Neural cell (in vitro differentiated cells): ENCODE measurements at regions not wholly inside any gene's neighbourhood (a gene's known extent, or its start where the extent isn't known, plus 50 kb on each side); places are given as distances from the start of the nearest gene placed in this dataset.

Experiments
- H2AFZ ChIP-seq: fragments of 200-600, 300-800 bp; sonication (generic), shearing (Covaris generic); 2 replicates; pipeline ENCODE4 v1.6.0; 2014; ENCODE audit warnings: low read depth, mild to moderate bottlenecking, antibody characterized with exemption, low read length, moderate library complexity
- H3F3A ChIP-seq: fragments of 200-600 bp; shearing (Covaris generic); 2 replicates; pipeline ENCODE4 v1.6.1; 2016; ENCODE audit warnings: mild to moderate bottlenecking, moderate library complexity, mixed read lengths, antibody characterized with exemption, low read length; ENCODE audit not compliant: insufficient read depth, poor library complexity, severe bottlenecking
- H3K27ac ChIP-seq: fragments of 200-600, 300-800 bp; sonication (generic), shearing (Covaris generic); 2 replicates; pipeline ENCODE4 v1.5.1; 2014; ENCODE audit warnings: mild to moderate bottlenecking, low read length, moderate library complexity
- H3K27me3 ChIP-seq: fragments of 300-800, 200-600 bp; sonication (generic), shearing (Covaris generic); 2 replicates; pipeline ENCODE4 v1.6.0; 2014; ENCODE audit warnings: mild to moderate bottlenecking, low read depth, low read length, moderate library complexity; ENCODE audit not compliant: insufficient read depth
- H3K36me3 ChIP-seq: fragments of 300-800, 200-600 bp; sonication (generic), shearing (Covaris generic); 2 replicates; pipeline ENCODE4 v1.5.1; 2014; ENCODE audit warnings: mild to moderate bottlenecking, antibody characterized with exemption, low read length, moderate library complexity; ENCODE audit not compliant: insufficient read depth
- H3K4me2 ChIP-seq: fragments of 300-800, 200-600 bp; sonication (generic), shearing (Covaris generic); 2 replicates; pipeline ENCODE4 v1.6.0; 2014; ENCODE audit warnings: mild to moderate bottlenecking, low read length
- H3K4me3 ChIP-seq: fragments of 300-800, 200-600 bp; sonication (generic), shearing (Covaris generic); 2 replicates; pipeline ENCODE4 v1.5.1; 2014; ENCODE audit warnings: mild to moderate bottlenecking, low read length, moderate library complexity
- H3K79me2 ChIP-seq: fragments of 200-600 bp; shearing (Covaris generic); replicated peaks from 2 replicates; pipeline ENCODE4 v1.6.0; 2014; ENCODE audit warnings: mild to moderate bottlenecking, low read length, moderate library complexity; ENCODE audit not compliant: insufficient read depth
- H3K9ac ChIP-seq: fragments of 300-800, 200-600 bp; sonication (generic), shearing (Covaris generic); 2 replicates; pipeline ENCODE4 v1.6.1; 2016; ENCODE audit warnings: mild to moderate bottlenecking, low read length, mixed read lengths
- H3K9me2 ChIP-seq: fragments of 200-600 bp; shearing (Covaris generic); 2 replicates; pipeline ENCODE4 v1.6.1; 2016; ENCODE audit warnings: mild to moderate bottlenecking, low read length, mixed read lengths; ENCODE audit not compliant: insufficient read depth
- H3K9me3 ChIP-seq: fragments of 200-600, 300-800 bp; sonication (generic), shearing (Covaris generic); 2 replicates; pipeline ENCODE4 v1.6.1; 2016; ENCODE audit warnings: mild to moderate bottlenecking, mixed run types, low read length, moderate library complexity, mixed read lengths
- H4K20me1 ChIP-seq: fragments of 200-600 bp; shearing (Covaris generic); 2 replicates; pipeline ENCODE4 v1.6.1; 2016; ENCODE audit warnings: mild to moderate bottlenecking, mixed run types; ENCODE audit not compliant: insufficient read depth
- EP300 ChIP-seq: fragments of 450-650 bp; conservative IDR thresholded peaks from 2 replicates; pipeline ENCODE4 v1.6.1; 2014; ENCODE audit warnings: antibody characterized with exemption, mild to moderate bottlenecking, moderate library complexity; ENCODE audit not compliant: poor library complexity, severe bottlenecking
- EZH2 ChIP-seq: fragments of 200-600, 300-800 bp; shearing (Covaris generic), sonication (generic); IDR thresholded peaks from 2 replicates; pipeline ENCODE4 v1.6.1; 2014; ENCODE audit warnings: antibody characterized with exemption, low read length, borderline replicate concordance, mild to moderate bottlenecking; ENCODE audit not compliant: insufficient read depth, poor library complexity, severe bottlenecking
- MXI1 ChIP-seq: fragments of 450-650 bp; conservative IDR thresholded peaks from 2 replicates; pipeline ENCODE4 v1.6.1; 2014; ENCODE audit warnings: antibody characterized with exemption, mild to moderate bottlenecking; ENCODE audit not compliant: poor library complexity, severe bottlenecking
- POLR2AphosphoS5 ChIP-seq: IDR thresholded peaks from 2 replicates; pipeline ENCODE4 v1.6.1; 2012
- RAD21 ChIP-seq: fragments of 450-650 bp; conservative IDR thresholded peaks from 2 replicates; pipeline ENCODE4 v1.6.1; 2014; ENCODE audit warnings: antibody characterized with exemption, mild to moderate bottlenecking, moderate library complexity
- SMC3 ChIP-seq: fragments of 450-650 bp; conservative IDR thresholded peaks from 2 replicates; pipeline ENCODE4 v1.6.1; 2014; ENCODE audit warnings: antibody characterized with exemption, mild to moderate bottlenecking, moderate library complexity; ENCODE audit not compliant: poor library complexity
- TAF1 ChIP-seq: IDR thresholded peaks from 2 replicates; pipeline ENCODE4 v1.6.1; 2012; ENCODE audit warnings: low read depth
- TF ChIP-seq, protein P1 (sequence below): fragments of 450-650 bp; IDR thresholded peaks from 2 replicates; pipeline ENCODE4 v1.5.1; 2014; ENCODE audit warnings: antibody characterized with exemption, mild to moderate bottlenecking, moderate library complexity; ENCODE audit not compliant: poor library complexity, severe bottlenecking
- TF ChIP-seq, protein P2 (sequence below): IDR thresholded peaks from 2 replicates; pipeline ENCODE4 v1.6.1; 2012; ENCODE audit warnings: borderline replicate concordance

DNA sequence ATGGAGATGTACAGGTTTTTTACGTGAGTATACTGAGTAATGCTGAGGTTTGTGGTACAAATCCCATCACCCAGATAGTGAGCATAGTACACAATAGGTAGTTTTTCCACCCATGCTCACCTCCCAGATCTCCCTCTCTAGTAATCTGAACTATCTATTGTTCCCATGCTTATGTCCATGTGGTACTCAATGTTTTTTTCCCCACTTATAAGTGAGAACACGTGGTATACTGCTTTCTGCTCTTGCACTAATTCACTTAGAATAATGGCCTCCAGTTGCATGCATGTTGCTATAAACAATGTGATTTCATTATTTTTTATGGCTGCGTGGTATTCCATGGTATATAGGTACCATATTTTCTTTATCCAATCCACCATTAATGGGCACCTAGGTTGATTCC lies 593.9 kb downstream of the ANXA1 start:
- Histone ChIP-seq H3K9me3 (no peaks in the 10 kb centered on the region), H3F3A (no peaks in the 10 kb centered on the region), H3K27me3 (no peaks in the 10 kb centered on the region), H3K27ac (no peak overlapping the region), H3K79me2 (no peaks in the 10 kb centered on the region), H3K9me2 (no peaks in the 10 kb centered on the region), H3K4me3 (no peak overlapping the region), H2AFZ (no peak overlapping the region), H3K9ac (no peak overlapping the region), H3K4me2 (no peak overlapping the region), H3K36me3 (no peaks in the 10 kb centered on the region), H4K20me1 (no peaks in the 10 kb centered on the region)
- no peak for TF ChIP-seq TAF1

DNA sequence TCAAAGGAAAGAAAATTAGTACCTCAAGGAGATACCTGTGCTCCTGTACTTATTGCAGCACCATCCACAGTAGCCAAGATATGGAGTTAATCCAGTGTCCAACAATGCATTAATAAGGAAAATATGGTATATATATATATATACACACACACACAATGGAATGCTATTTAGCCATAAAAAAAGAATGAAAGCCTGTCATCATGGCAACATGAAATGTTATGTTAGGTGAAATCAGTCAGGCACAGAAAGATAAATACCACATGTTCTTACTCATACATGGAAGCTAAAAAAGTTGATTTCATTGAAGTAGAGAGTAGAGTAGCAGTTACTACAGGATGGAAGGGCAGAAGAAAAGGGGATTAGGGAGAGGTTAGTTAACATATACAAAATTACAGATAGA lies 601.5 kb downstream of the ANXA1 start:
- no peaks in the 10 kb centered on the region for H3K9me3 ChIP-seq
- TF ChIP-seq, protein P1, sequence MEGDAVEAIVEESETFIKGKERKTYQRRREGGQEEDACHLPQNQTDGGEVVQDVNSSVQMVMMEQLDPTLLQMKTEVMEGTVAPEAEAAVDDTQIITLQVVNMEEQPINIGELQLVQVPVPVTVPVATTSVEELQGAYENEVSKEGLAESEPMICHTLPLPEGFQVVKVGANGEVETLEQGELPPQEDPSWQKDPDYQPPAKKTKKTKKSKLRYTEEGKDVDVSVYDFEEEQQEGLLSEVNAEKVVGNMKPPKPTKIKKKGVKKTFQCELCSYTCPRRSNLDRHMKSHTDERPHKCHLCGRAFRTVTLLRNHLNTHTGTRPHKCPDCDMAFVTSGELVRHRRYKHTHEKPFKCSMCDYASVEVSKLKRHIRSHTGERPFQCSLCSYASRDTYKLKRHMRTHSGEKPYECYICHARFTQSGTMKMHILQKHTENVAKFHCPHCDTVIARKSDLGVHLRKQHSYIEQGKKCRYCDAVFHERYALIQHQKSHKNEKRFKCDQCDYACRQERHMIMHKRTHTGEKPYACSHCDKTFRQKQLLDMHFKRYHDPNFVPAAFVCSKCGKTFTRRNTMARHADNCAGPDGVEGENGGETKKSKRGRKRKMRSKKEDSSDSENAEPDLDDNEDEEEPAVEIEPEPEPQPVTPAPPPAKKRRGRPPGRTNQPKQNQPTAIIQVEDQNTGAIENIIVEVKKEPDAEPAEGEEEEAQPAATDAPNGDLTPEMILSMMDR, result no peak
- TF ChIP-seq EZH2 (no peak), RAD21 (no peak), EP300 (no peak), POLR2AphosphoS5 (no peak), TAF1 (no peak), SMC3 (no peak)
- TF ChIP-seq, protein P2, sequence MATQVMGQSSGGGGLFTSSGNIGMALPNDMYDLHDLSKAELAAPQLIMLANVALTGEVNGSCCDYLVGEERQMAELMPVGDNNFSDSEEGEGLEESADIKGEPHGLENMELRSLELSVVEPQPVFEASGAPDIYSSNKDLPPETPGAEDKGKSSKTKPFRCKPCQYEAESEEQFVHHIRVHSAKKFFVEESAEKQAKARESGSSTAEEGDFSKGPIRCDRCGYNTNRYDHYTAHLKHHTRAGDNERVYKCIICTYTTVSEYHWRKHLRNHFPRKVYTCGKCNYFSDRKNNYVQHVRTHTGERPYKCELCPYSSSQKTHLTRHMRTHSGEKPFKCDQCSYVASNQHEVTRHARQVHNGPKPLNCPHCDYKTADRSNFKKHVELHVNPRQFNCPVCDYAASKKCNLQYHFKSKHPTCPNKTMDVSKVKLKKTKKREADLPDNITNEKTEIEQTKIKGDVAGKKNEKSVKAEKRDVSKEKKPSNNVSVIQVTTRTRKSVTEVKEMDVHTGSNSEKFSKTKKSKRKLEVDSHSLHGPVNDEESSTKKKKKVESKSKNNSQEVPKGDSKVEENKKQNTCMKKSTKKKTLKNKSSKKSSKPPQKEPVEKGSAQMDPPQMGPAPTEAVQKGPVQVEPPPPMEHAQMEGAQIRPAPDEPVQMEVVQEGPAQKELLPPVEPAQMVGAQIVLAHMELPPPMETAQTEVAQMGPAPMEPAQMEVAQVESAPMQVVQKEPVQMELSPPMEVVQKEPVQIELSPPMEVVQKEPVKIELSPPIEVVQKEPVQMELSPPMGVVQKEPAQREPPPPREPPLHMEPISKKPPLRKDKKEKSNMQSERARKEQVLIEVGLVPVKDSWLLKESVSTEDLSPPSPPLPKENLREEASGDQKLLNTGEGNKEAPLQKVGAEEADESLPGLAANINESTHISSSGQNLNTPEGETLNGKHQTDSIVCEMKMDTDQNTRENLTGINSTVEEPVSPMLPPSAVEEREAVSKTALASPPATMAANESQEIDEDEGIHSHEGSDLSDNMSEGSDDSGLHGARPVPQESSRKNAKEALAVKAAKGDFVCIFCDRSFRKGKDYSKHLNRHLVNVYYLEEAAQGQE, result no peak
- H4K20me1 ChIP-seq, result no peaks in the 10 kb centered on the region
- no peaks in the 10 kb centered on the region for H3K27me3 ChIP-seq
- no peaks in the 10 kb centered on the region for H3K9me2 ChIP-seq
- H3K4me2 ChIP-seq, result no peak overlapping the region
- no peaks in the 10 kb centered on the region for H3F3A ChIP-seq
- no peak overlapping the region for H3K27ac ChIP-seq
- H3K9ac ChIP-seq, result no peak overlapping the region
- no peaks in the 10 kb centered on the region for H3K79me2 ChIP-seq
- H3K36me3 ChIP-seq, result no peaks in the 10 kb centered on the region
- H3K4me3 ChIP-seq, result no peak overlapping the region
- no peak overlapping the region for H2AFZ ChIP-seq

DNA sequence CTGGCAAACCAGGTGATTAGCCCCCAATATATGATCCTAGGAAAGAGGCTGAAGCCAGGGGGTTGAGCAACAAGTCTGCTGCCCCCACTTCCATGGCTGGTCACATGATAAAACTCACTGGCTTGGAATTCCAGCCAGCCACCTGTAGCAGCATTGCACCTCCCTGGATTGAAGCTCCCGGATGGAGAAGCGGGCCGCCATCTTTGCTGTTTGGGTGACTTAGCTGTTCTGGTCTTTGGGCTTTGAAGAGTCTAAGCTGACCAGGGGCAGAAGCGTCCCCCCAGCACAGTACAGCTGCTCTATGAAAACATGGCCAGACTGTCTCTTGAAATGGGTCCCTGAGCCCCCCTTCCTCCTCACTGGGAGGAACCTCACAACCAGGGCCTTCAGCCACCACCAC lies 610.2 kb downstream of the ANXA1 start:
- H3K9ac ChIP-seq, result no peak overlapping the region
- no peaks in the 10 kb centered on the region for H3K36me3 ChIP-seq
- H3K9me3 ChIP-seq, result no peaks in the 10 kb centered on the region
- H3K27me3 ChIP-seq, result no peaks in the 10 kb centered on the region
- H2AFZ ChIP-seq, result no peak overlapping the region
- H3K9me2 ChIP-seq, result no peaks in the 10 kb centered on the region
- H3K4me2 ChIP-seq, result no peak overlapping the region
- no peaks in the 10 kb centered on the region for H3K79me2 ChIP-seq
- TF ChIP-seq, protein P1, result no peak
- no peak for TF ChIP-seq MXI1
- TF ChIP-seq EZH2, result no peak
- TF ChIP-seq TAF1, result no peak
- no peak for TF ChIP-seq EP300
- TF ChIP-seq SMC3, result no peak
- no peak for TF ChIP-seq POLR2AphosphoS5
- TF ChIP-seq, protein P2, result no peak
- TF ChIP-seq RAD21, result no peak
- no peaks in the 10 kb centered on the region for H3F3A ChIP-seq
- no peak overlapping the region for H3K4me3 ChIP-seq
- H3K27ac ChIP-seq, result no peak overlapping the region
- no peaks in the 10 kb centered on the region for H4K20me1 ChIP-seq
